ENCODE measurements at regions not wholly inside any gene's neighbourhood (a gene's known extent, or its start where the extent isn't known, plus 50 kb on each side); places are given as distances from the start of the nearest gene placed in this dataset.
"Not testable (repeated sequence)": the region's sequence is repeated elsewhere in the genome, so short reads cannot be mapped to it uniquely, and the experiment has no call there.

DNA sequence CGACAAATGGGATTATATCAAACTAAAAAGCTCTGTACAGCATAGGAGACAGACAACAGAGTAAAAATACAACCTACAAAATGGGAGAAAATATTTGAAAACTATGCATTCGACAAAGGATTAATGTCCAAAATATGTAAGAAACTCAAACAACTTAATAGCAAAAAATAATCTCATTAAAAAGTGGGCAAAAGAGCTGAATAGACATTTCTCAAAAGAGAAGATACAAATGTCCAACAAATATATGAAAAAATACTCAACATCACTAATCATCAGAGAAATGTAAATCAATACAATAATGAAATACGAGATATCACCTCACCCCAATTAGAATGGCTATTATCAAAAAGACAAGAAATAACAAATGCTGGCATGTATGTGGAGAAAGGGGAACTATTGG is 272.9 kb downstream of the KLHL13 start:
- DNase-seq: no peak

GRCh38 chrX:117840645-117841044 is 276.0 kb downstream of the KLHL13 start:
- DNase-seq: no peak

- DNase-seq: no peak
These were observed 277.1 kb downstream of the KLHL13 start for GRCh38 chrX:117839544-117839943.

DNA sequence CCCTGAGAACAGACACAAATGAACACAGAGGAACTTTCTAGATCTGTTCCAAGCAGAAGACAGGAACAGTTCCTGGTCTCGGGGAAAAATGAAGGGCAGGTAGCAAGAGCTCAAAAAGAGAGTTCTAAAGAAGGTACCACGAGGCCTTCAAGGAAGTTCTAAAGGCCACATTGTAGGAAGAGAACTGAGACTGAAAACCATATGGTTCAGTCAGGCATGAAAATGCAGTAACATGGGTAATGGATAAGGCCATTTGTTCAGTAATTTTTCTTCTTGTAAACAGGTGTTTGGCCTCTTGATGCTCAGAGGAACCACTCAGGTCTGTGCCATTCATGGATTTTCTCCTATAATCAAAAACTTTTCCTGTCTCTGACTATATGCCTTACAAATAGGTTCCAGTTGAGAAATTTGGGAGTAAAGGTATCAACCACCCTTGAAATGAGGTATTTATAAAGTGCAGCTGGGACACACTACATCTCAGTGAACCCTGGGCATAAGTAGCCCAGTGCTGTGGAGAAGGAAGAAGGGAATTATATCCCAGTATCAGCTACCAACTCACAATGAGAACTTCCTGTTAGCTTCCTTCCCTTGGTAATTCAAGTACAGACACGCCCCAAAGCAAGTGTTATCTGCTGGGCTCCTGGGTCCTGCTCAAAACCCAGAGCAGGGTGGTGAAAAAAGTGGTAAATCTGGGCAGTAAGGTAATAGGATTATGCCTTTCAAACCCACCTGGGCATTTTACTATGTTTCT is 277.9 kb downstream of the KLHL13 start:
- DNase-seq: no peak

GRCh38 chrX:117835034-117835433 is 281.6 kb downstream of the KLHL13 start:
- no peak for DNase-seq

- DNase-seq: no peak
These were observed 282.5 kb downstream of the KLHL13 start for GRCh38 chrX:117834076-117834475.

GRCh38 chrX:117821472-117821871 is 295.1 kb downstream of the KLHL13 start:
- not testable (repeated sequence) for DNase-seq

GRCh38 chrX:117808426-117808825 is 308.2 kb downstream of the KLHL13 start:
- DNase-seq: no peak

- no peak for DNase-seq
These were observed 313.1 kb downstream of the KLHL13 start for GRCh38 chrX:117803463-117803862.

DNA sequence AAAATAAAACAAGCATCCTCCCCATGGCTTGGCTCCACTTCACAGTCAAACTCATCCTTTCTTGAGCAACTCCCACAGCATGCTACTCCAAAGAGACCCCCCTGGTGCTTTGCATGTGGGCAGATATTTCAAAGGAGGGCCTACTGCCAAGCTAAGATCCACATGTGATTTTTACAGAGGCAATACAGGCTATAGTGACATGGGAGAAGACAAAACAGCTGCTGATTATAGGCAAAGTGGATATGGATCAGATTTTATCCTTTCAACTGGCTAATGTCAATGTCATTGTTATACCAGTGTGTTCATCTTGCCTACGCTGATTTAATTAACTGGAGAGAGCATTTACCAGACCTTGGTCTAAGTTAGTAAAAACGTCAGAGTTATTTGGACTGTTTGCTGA is 328.3 kb downstream of the KLHL13 start:
- no peak for DNase-seq

DNA sequence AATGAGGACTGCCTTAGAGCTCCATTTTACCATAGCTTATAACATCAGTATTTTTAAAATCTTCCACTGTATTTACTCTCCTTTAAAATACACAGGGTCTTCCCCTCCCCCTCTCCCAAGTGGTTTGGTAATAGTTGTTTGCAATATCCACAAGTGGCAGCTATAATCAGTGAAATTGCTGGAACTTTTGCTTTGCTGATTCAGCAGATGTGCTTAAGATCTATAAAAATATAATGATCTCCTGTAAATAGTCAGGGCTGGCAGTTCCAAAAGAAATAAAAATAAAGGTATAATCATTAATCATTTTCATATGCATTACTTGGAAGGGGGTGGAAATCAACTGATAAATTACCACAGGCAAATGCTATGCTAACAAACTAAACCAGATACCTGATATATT is 345.2 kb downstream of the KLHL13 start:
- DNase-seq: no peak

DNA sequence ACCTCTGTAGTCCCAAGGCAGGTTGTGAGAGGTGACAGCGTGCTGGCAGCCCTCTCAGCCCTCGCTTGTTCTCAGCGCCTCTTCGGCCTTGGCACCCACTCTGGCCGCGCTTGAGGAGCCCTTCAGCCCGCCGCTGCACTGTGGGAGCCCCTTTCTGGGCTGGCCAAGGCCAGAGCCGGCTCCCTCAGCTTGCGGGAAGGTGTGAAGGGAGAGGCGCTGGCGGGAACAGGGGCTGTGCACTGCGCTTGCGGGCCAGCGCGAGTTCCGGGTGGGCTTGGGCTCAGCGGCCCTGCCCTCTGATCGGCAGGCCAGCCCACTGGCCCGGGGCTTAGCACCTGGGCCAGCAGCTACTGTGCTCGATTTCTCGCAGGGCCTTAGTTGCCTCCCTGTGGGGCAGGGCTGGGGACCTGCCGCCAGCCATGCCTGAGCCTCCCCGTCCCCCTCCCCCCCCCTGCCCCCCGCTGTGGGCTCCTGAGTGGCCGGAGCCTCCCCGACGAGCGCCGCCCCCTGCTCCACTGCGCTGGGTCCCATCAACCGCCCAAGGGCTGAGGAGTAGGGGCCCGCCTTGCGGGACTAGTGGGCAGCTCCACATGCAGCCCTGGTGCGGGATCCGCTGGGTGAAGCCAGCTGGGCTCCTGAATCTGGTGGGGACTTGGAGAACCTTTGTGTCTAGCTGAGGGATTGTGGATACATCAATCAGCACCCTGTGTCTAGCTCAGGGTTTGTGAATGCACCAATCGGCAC is 347.6 kb downstream of the KLHL13 start:
- no peak for DNase-seq

- DNase-seq: no peak
These were observed 351.4 kb downstream of the KLHL13 start for GRCh38 chrX:117765211-117765610.

GRCh38 chrX:117752745-117753144 is 363.9 kb downstream of the KLHL13 start:
- DNase-seq: no peak

- no peak for DNase-seq
These were observed 365.5 kb downstream of the KLHL13 start for GRCh38 chrX:117751155-117751554.

GRCh38 chrX:117744958-117745357 is 371.7 kb downstream of the KLHL13 start:
- no peak for DNase-seq

DNA sequence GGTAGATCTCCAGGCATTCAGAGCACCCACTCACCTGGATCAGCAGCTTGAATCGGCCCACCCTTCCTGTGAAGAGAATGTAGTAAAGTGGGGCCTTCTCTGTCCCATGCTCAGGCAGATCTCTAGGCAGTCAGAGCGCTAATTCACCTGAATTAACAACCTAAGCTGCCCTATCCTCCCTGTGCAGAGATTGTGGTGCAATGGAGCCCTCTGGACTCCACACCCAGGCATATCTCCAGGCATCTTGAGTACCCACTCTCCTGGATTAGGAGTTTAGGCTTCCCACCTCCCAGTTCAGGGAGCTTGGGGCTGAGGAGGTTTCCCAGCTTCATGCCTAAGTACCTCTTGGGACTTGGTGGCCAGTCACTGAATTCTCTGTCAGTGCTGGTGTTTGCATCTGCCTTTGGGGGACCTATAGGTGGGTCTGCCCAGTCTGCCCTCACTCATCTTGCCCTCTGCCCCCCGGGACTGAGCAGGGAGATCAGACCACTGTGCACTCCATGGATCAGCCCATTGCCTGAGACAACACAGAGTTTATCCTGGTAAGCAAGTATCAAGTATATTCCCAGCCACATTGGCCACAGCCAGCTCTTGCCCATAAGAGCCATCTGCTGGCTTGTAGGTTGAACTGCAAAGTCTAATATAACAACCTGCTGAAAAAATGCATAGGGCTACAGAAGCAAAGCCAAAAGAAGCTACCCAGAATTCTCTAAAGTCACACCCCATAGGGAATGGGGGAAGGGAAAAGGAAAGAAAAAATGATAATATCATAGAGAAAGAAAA is 372.9 kb downstream of the KLHL13 start:
- DNase-seq: peak in 2 of 51 donors; percentile 0 to 1

GRCh38 chrX:117713411-117713810 is 403.2 kb downstream of the KLHL13 start:
- no peak for DNase-seq

GRCh38 chrX:117711782-117712181 is 404.8 kb downstream of the KLHL13 start:
- peak in 1 of 51 donors; percentile 0 for DNase-seq

DNA sequence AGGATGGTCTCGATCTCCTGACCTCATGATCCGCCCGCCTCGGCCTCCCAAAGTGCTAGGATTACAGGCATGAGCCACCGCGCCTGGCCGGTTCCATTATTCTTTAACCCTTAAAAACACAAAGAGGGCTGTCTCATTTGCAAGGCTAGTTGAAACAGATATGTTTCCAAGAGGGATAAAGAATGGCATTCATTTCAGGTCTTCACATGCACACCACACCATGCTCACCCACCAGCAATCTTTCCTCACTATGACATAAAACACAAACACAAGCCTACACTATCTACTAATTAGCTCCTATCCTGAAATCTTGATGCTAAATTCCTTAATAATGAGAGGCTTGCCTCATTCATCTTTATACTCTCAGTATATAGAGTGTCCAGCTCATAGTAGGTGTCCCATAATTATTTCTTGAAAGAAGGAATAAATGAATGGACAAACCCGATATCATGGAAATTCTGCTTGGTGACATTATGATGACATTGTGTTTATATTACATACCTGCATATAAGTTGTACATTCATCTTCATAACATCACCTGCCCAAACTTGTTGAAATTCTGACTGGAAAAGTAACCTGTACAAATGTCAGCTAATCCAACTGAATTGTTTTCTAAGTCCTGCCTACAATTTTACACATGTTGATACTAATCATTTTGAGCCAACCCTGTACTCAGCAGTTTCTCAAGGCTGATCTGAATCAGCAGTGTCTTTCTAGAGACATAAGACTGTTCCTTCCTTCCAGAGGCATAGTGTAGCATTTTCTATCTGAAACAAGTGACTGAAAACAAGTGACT is 408.5 kb downstream of the KLHL13 start:
- DNase-seq: no peak

DNA sequence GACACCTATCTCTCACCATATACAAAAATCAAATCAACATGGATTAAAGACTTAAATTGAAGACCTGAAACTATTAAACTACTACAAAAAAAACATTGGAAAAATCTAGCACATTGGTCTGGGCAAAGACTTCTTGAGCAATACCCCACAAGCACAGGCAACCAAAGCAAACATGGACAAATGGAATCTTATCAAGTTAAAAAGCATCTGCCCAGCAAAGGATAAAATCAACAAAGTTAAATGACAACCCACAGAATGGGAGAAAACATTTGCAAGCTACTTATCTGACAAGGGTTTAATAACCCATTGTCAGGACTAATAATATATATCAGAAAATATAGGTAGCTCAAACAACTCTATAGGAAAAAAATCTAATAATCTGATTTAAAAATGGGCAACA is 415.6 kb downstream of the KLHL13 start:
- DNase-seq: no peak

Data from hypothalamus (tissue), 51 donors.